ENCODE measurements at regions not wholly inside any gene's neighbourhood (a gene's known extent, or its start where the extent isn't known, plus 50 kb on each side); places are given as distances from the start of the nearest gene placed in this dataset.

GRCh38 chr2:43136876-43137275 is 89.5 kb downstream of the ZFP36L2 start:
- H3K27me3 Mint-ChIP-seq, result no peaks in the 10 kb centered on the region
- DNase-seq, result peak; percentile 79
- peaks cover 10% of the 10 kb centered on the region for H3K36me3 Mint-ChIP-seq
- peak overlapping the region; percentile 69 for H3K4me3 Mint-ChIP-seq
- no peaks in the 10 kb centered on the region for H3K9me3 Mint-ChIP-seq
- peaks cover 79% of the 10 kb centered on the region for H3K4me1 Mint-ChIP-seq
- peak overlapping the region; percentile 93 for H3K27ac Mint-ChIP-seq

GRCh38 chr2:43136011-43136799 is 90.2 kb downstream of the ZFP36L2 start:
- Mint-ChIP-seq H3K36me3 (peaks cover 10% of the 10 kb centered on the region), H3K4me3 (peak overlapping the region; percentile 69), H3K9me3 (no peaks in the 10 kb centered on the region), H3K27me3 (no peaks in the 10 kb centered on the region), H3K27ac (peak overlapping the region; percentile 93), H3K4me1 (peaks cover 86% of the 10 kb centered on the region)
- no peak for DNase-seq

- peak overlapping the region; percentile 93 for H3K27ac Mint-ChIP-seq
- H3K36me3 Mint-ChIP-seq, result peaks cover 10% of the 10 kb centered on the region
- H3K4me1 Mint-ChIP-seq, result peaks cover 90% of the 10 kb centered on the region
- no peaks in the 10 kb centered on the region for H3K9me3 Mint-ChIP-seq
- no peak for DNase-seq
- no peaks in the 10 kb centered on the region for H3K27me3 Mint-ChIP-seq
- H3K4me3 Mint-ChIP-seq, result peak overlapping the region; percentile 69
These were observed 90.8 kb downstream of the ZFP36L2 start for GRCh38 chr2:43135583-43135982.

GRCh38 chr2:43134571-43134889 is 91.9 kb downstream of the ZFP36L2 start:
- Mint-ChIP-seq H3K36me3 (peaks cover 4% of the 10 kb centered on the region), H3K4me1 (peaks cover 90% of the 10 kb centered on the region), H3K4me3 (peak overlapping the region; percentile 44)

GRCh38 chr2:43133708-43134570 is 92.5 kb downstream of the ZFP36L2 start:
- DNase-seq, result peak; percentile 74
- peak overlapping the region; percentile 44 for H3K4me3 Mint-ChIP-seq
- H3K27me3 Mint-ChIP-seq, result no peaks in the 10 kb centered on the region
- H3K36me3 Mint-ChIP-seq, result peaks cover 2% of the 10 kb centered on the region
- H3K9me3 Mint-ChIP-seq, result no peaks in the 10 kb centered on the region
- H3K4me1 Mint-ChIP-seq, result peaks cover 93% of the 10 kb centered on the region
- H3K27ac Mint-ChIP-seq, result peak overlapping the region; percentile 93

More at GRCh38 chr2:43134571-43134889, 91.9 kb downstream of the ZFP36L2 start:
- DNase-seq, result no peak
- Mint-ChIP-seq H3K27me3 (no peaks in the 10 kb centered on the region), H3K9me3 (no peaks in the 10 kb centered on the region), H3K27ac (peak overlapping the region; percentile 93)

- Mint-ChIP-seq H3K9me3 (no peaks in the 10 kb centered on the region), H3K27me3 (no peaks in the 10 kb centered on the region), H3K27ac (peak overlapping the region; percentile 93), H3K4me1 (peaks cover 95% of the 10 kb centered on the region), H3K4me3 (peak overlapping the region; percentile 53), H3K36me3 (peaks cover 2% of the 10 kb centered on the region)
- DNase-seq, result no peak
These were observed 93.1 kb downstream of the ZFP36L2 start for GRCh38 chr2:43133336-43133707.

GRCh38 chr2:43132683-43133301 is 93.6 kb downstream of the ZFP36L2 start:
- peak overlapping the region; percentile 53 for H3K4me3 Mint-ChIP-seq
- H3K4me1 Mint-ChIP-seq, result peaks cover 97% of the 10 kb centered on the region
- H3K27me3 Mint-ChIP-seq, result no peaks in the 10 kb centered on the region
- H3K9me3 Mint-ChIP-seq, result no peaks in the 10 kb centered on the region
- peak overlapping the region; percentile 93 for H3K27ac Mint-ChIP-seq
- H3K36me3 Mint-ChIP-seq, result peaks cover 2% of the 10 kb centered on the region
- DNase-seq, result no peak

GRCh38 chr2:43131890-43132682 is 94.3 kb downstream of the ZFP36L2 start:
- Mint-ChIP-seq H3K36me3 (no peaks in the 10 kb centered on the region), H3K9me3 (no peaks in the 10 kb centered on the region), H3K27ac (peak overlapping the region; percentile 79), H3K27me3 (no peaks in the 10 kb centered on the region), H3K4me3 (peak overlapping the region; percentile 55), H3K4me1 (peaks cover 95% of the 10 kb centered on the region)
- no peak for DNase-seq

GRCh38 chr2:43131051-43131889 is 95.1 kb downstream of the ZFP36L2 start:
- Mint-ChIP-seq H3K4me1 (peaks cover 90% of the 10 kb centered on the region), H3K27me3 (no peaks in the 10 kb centered on the region), H3K9me3 (no peaks in the 10 kb centered on the region), H3K4me3 (peak overlapping the region; percentile 49), H3K36me3 (no peaks in the 10 kb centered on the region), H3K27ac (peak overlapping the region; percentile 79)
- DNase-seq, result peak; percentile 77

GRCh38 chr2:43130548-43130875 is 95.9 kb downstream of the ZFP36L2 start:
- no peaks in the 10 kb centered on the region for H3K9me3 Mint-ChIP-seq
- no peaks in the 10 kb centered on the region for H3K36me3 Mint-ChIP-seq
- H3K4me1 Mint-ChIP-seq, result peaks cover 90% of the 10 kb centered on the region
- H3K27me3 Mint-ChIP-seq, result no peaks in the 10 kb centered on the region
- H3K4me3 Mint-ChIP-seq, result no peak overlapping the region
- H3K27ac Mint-ChIP-seq, result peak overlapping the region; percentile 79
- DNase-seq, result no peak

- no peaks in the 10 kb centered on the region for H3K9me3 Mint-ChIP-seq
- no peaks in the 10 kb centered on the region for H3K27me3 Mint-ChIP-seq
- H3K4me3 Mint-ChIP-seq, result no peak overlapping the region
- peak overlapping the region; percentile 79 for H3K27ac Mint-ChIP-seq
- DNase-seq, result no peak
- H3K36me3 Mint-ChIP-seq, result no peaks in the 10 kb centered on the region
- peaks cover 88% of the 10 kb centered on the region for H3K4me1 Mint-ChIP-seq
These were observed 96.5 kb downstream of the ZFP36L2 start for GRCh38 chr2:43129676-43130547.

- no peaks in the 10 kb centered on the region for H3K27me3 Mint-ChIP-seq
- peaks cover 88% of the 10 kb centered on the region for H3K4me1 Mint-ChIP-seq
- peak overlapping the region; percentile 40 for H3K27ac Mint-ChIP-seq
- no peaks in the 10 kb centered on the region for H3K36me3 Mint-ChIP-seq
- no peaks in the 10 kb centered on the region for H3K9me3 Mint-ChIP-seq
- no peak overlapping the region for H3K4me3 Mint-ChIP-seq
- DNase-seq, result no peak
These were observed 97.8 kb downstream of the ZFP36L2 start for GRCh38 chr2:43128559-43128955.

- H3K9me3 Mint-ChIP-seq, result no peaks in the 10 kb centered on the region
- no peaks in the 10 kb centered on the region for H3K27me3 Mint-ChIP-seq
- no peak for DNase-seq
- peaks cover 84% of the 10 kb centered on the region for H3K4me1 Mint-ChIP-seq
- no peak overlapping the region for H3K4me3 Mint-ChIP-seq
- H3K27ac Mint-ChIP-seq, result peak overlapping the region; percentile 40
- H3K36me3 Mint-ChIP-seq, result no peaks in the 10 kb centered on the region
These were observed 98.4 kb downstream of the ZFP36L2 start for GRCh38 chr2:43127941-43128558.
